ENCODE measurements at regions not wholly inside any gene's neighbourhood (a gene's known extent, or its start where the extent isn't known, plus 50 kb on each side); places are given as distances from the start of the nearest gene placed in this dataset.

DNA sequence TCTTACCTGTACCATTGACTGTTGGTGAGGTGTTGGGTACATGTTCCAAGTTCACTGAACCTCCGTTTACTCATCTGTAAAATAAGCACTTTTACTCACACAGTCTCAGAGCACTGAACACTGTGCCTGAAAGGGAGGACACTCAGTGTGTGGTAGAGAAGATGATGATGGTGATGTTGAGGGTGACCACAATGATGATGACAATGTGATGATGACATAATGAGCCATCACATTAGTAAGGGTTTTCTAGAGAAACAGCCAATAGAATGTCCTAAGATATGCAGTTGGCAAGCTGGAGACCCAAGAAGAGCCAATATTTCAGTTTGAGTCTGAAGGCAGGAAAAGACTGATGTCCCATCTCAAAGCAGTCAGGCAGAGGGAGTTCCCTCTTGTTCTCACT, 315.4 kb upstream of the IGFBP7 start:
- TF ChIP-seq, protein P1, sequence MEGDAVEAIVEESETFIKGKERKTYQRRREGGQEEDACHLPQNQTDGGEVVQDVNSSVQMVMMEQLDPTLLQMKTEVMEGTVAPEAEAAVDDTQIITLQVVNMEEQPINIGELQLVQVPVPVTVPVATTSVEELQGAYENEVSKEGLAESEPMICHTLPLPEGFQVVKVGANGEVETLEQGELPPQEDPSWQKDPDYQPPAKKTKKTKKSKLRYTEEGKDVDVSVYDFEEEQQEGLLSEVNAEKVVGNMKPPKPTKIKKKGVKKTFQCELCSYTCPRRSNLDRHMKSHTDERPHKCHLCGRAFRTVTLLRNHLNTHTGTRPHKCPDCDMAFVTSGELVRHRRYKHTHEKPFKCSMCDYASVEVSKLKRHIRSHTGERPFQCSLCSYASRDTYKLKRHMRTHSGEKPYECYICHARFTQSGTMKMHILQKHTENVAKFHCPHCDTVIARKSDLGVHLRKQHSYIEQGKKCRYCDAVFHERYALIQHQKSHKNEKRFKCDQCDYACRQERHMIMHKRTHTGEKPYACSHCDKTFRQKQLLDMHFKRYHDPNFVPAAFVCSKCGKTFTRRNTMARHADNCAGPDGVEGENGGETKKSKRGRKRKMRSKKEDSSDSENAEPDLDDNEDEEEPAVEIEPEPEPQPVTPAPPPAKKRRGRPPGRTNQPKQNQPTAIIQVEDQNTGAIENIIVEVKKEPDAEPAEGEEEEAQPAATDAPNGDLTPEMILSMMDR (conservative IDR thresholded peaks at IDR 0.05; ENCODE audit: low read length), result no peak
- no peak for TF ChIP-seq EZH2phosphoT487 (IDR thresholded peaks at IDR 0.05; ENCODE audit: borderline replicate concordance, low read depth, low read length)
